ENCODE measurements at regions not wholly inside any gene's neighbourhood (a gene's known extent, or its start where the extent isn't known, plus 50 kb on each side); places are given as distances from the start of the nearest gene placed in this dataset.

DNA sequence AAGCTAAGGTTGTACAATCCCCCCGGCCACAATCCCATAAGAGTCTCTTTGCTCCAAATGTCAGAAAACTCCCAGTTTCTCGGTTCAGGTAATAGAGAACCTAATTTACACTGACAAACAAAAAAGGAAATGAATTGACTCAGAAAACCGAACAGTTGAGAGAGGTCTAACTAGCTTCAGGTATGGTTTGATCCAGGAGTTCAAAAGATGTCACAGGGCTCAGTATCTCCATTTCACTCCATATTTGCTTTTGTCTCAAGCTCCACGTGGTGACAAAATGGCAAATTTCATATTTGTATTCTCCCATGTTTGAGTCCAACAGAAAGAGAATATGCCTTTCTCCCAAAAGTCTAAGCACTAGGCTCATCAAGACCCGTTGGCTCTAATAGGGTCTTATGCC is 117.4 kb downstream of the AXIN2 start:
- Histone ChIP-seq H3K9me3 (ENCODE audit: control insufficient read depth, insufficient read depth, low read length) (no peaks in the 10 kb centered on the region), H4K5ac (ENCODE audit: low read depth, low read length) (no peak overlapping the region), H3K18ac (ENCODE audit: low read depth, low read length) (no peak overlapping the region), H3K36me3 (ENCODE audit: control insufficient read depth, insufficient read depth, low read length) (no peaks in the 10 kb centered on the region), H3K23ac (ENCODE audit: low read depth, low read length) (no peak overlapping the region), H3K56ac (ENCODE audit: extremely low read depth, insufficient read depth, low read length) (no peak overlapping the region), H3K4me1 (ENCODE audit: control insufficient read depth, insufficient read depth, low read length) (no peaks in the 10 kb centered on the region), H4K91ac (ENCODE audit: insufficient read depth, low read depth, low read length) (no peak overlapping the region), H3K79me1 (ENCODE audit: low read depth in 1 of 2, low read length in 2 of 2) (no peaks in the 10 kb centered on the region), H2AK5ac (ENCODE audit: low read depth, low read length) (no peak overlapping the region), H3K9ac (ENCODE audit: low read depth, low read length) (no peak overlapping the region), H4K20me1 (ENCODE audit: insufficient read depth, low read length) (no peaks in the 10 kb centered on the region), H3K9me1 (ENCODE audit: insufficient read depth, low read length) (no peaks in the 10 kb centered on the region), H3K4ac (ENCODE audit: low read depth, low read length) (no peak overlapping the region), H4K8ac (ENCODE audit: low read depth in 2 of 2, low read length in 2 of 2) (no peak overlapping the region), H2BK20ac (ENCODE audit: low read depth, low read length) (no peak overlapping the region), H3K4me2 (ENCODE audit: low read depth, low read length) (no peak overlapping the region), H3K14ac (replicated peaks; ENCODE audit: low read depth, low read length) (no peak overlapping the region), H3K4me3 (ENCODE audit: insufficient read depth, low read depth, low read length) (no peak overlapping the region), H2BK120ac (ENCODE audit: low read depth, low read length) (no peak overlapping the region), H2AFZ (replicated peaks; ENCODE audit: low read length, poor library complexity) (no peak overlapping the region), H2BK5ac (ENCODE audit: low read depth, low read length, poor library complexity, severe bottlenecking) (no peak overlapping the region), H2BK15ac (ENCODE audit: low read depth, low read length) (no peak overlapping the region), H3K27me3 (ENCODE audit: control insufficient read depth, insufficient read depth, low read length) (peaks cover 22% of the 10 kb centered on the region), H3K27ac (ENCODE audit: insufficient read depth, low read length) (no peak overlapping the region), H2AK9ac (replicated peaks; ENCODE audit: low read depth, low read length, poor library complexity) (no peak overlapping the region)
- DNase-seq (no peak), ATAC-seq (ENCODE audit: low read depth) (no peak)
- TF ChIP-seq CHD1 (IDR thresholded peaks at IDR 0.05; ENCODE audit: low read depth, low read length): no peak
- TF ChIP-seq FOS (IDR thresholded peaks at IDR 0.05; ENCODE audit: low read depth, low read length): no peak
- TF ChIP-seq RFX5 (IDR thresholded peaks at IDR 0.05; ENCODE audit: low read depth, low read length): no peak
- no peak for TF ChIP-seq MAFK (IDR thresholded peaks at IDR 0.05; ENCODE audit: low read depth, low read length)
- TF ChIP-seq CEBPB (IDR thresholded peaks at IDR 0.05; ENCODE audit: low read depth, low read length): no peak
- no peak for TF ChIP-seq POLR2A (IDR thresholded peaks at IDR 0.05; ENCODE audit: low read depth, low read length)
- TF ChIP-seq, protein P1, sequence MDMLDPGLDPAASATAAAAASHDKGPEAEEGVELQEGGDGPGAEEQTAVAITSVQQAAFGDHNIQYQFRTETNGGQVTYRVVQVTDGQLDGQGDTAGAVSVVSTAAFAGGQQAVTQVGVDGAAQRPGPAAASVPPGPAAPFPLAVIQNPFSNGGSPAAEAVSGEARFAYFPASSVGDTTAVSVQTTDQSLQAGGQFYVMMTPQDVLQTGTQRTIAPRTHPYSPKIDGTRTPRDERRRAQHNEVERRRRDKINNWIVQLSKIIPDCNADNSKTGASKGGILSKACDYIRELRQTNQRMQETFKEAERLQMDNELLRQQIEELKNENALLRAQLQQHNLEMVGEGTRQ (IDR thresholded peaks at IDR 0.05; ENCODE audit: low read depth, low read length): no peak
- TF ChIP-seq, protein P2, sequence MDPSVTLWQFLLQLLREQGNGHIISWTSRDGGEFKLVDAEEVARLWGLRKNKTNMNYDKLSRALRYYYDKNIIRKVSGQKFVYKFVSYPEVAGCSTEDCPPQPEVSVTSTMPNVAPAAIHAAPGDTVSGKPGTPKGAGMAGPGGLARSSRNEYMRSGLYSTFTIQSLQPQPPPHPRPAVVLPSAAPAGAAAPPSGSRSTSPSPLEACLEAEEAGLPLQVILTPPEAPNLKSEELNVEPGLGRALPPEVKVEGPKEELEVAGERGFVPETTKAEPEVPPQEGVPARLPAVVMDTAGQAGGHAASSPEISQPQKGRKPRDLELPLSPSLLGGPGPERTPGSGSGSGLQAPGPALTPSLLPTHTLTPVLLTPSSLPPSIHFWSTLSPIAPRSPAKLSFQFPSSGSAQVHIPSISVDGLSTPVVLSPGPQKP (IDR thresholded peaks at IDR 0.05; ENCODE audit: borderline replicate concordance, low read depth, low read length): no peak
- TF ChIP-seq NFE2L2 (IDR thresholded peaks at IDR 0.05; ENCODE audit: low read depth, low read length): no peak
- TF ChIP-seq MAZ (IDR thresholded peaks at IDR 0.05; ENCODE audit: borderline replicate concordance, low read depth, low read length): no peak
- no peak for TF ChIP-seq BHLHE40 (IDR thresholded peaks at IDR 0.05; ENCODE audit: low read depth, low read length)
- no peak for TF ChIP-seq SMC3 (IDR thresholded peaks at IDR 0.05; ENCODE audit: low read depth, low read length)
- TF ChIP-seq MXI1 (IDR thresholded peaks at IDR 0.05; ENCODE audit: borderline replicate concordance, low read depth, low read length): no peak
- TF ChIP-seq, protein P3, sequence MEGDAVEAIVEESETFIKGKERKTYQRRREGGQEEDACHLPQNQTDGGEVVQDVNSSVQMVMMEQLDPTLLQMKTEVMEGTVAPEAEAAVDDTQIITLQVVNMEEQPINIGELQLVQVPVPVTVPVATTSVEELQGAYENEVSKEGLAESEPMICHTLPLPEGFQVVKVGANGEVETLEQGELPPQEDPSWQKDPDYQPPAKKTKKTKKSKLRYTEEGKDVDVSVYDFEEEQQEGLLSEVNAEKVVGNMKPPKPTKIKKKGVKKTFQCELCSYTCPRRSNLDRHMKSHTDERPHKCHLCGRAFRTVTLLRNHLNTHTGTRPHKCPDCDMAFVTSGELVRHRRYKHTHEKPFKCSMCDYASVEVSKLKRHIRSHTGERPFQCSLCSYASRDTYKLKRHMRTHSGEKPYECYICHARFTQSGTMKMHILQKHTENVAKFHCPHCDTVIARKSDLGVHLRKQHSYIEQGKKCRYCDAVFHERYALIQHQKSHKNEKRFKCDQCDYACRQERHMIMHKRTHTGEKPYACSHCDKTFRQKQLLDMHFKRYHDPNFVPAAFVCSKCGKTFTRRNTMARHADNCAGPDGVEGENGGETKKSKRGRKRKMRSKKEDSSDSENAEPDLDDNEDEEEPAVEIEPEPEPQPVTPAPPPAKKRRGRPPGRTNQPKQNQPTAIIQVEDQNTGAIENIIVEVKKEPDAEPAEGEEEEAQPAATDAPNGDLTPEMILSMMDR (conservative IDR thresholded peaks at IDR 0.05; ENCODE audit: low read depth, low read length): no peak
- no peak for TF ChIP-seq RAD21 (IDR thresholded peaks at IDR 0.05; ENCODE audit: low read length)
- TF ChIP-seq RCOR1 (IDR thresholded peaks at IDR 0.05; ENCODE audit: insufficient replicate concordance, low read length): no peak
- no TSS peak for BruUV-seq (replicated peaks)
- CTCF ChIA-PET: no interaction called here
- WGBS, 2 experiments (ENCODE audit: extremely low coverage in 2 of 2, insufficient read length in 1 of 2): no CpG with 5 or more reads among the region's 5 CpGs
- in situ Hi-C loops (cut with MboI; ENCODE audit: low sequenced_read_pairs): no loop called here
- POLR2A ChIA-PET (ENCODE audit: unreplicated experiment): no interaction called here
- intact Hi-C loops (cut with micrococcal nuclease): no loop called here
- dilution Hi-C loops (cut with HindIII; ENCODE audit: low sequenced_read_pairs, unreplicated experiment): no loop called here

Data from IMR-90 (cell line).